Gastroesophageal sphincter (tissue), 4 donors: ENCODE measurements at regions not wholly inside any gene's neighbourhood (a gene's known extent, or its start where the extent isn't known, plus 50 kb on each side); places are given as distances from the start of the nearest gene placed in this dataset.
A peak's percentile ranks its signal among the peaks of the same experiment; 100 is the strongest.

Experiments
- ATAC-seq: fragments of 150-250 bp; one replicate; pipeline ENCODE4 v1.9.1; 2016; ENCODE audit warnings: mild to moderate bottlenecking, moderate library complexity
- H3K27ac ChIP-seq, 4 donors: fragments of 200-600 bp; sonication (generic) in 3 of 4; 1 replicate in 3 of 4; 2 replicates in 1 of 4; pipeline ENCODE4 v1.5.1; 2016 to 2019
- H3K27me3 ChIP-seq: fragments of 200-600 bp; sonication (generic); one replicate; pipeline ENCODE4 v1.5.1; 2019
- H3K36me3 ChIP-seq, 2 donors: fragments of 200-600 bp; sonication (generic); one replicate each; pipeline ENCODE4 v1.5.1; 2019; ENCODE audit warnings: control low read depth in 1 of 2
- H3K4me1 ChIP-seq, 3 donors: fragments of 200-600 bp; sonication (generic); 1 replicate in 2 of 3; 2 replicates in 1 of 3; pipeline ENCODE4 v1.5.1; 2016 to 2019; ENCODE audit warnings: control low read depth in 2 of 3
- H3K4me3 ChIP-seq, 2 donors: fragments of 200-600 bp; sonication (generic); one replicate each; pipeline ENCODE4 v1.5.1; 2019; ENCODE audit warnings: mild to moderate bottlenecking in 1 of 2, moderate library complexity in 1 of 2
- H3K9me3 ChIP-seq, 3 donors: fragments of 200-600 bp; sonication (generic); one replicate each; pipeline ENCODE4 v1.5.1; 2017 to 2019; ENCODE audit warnings: control low read depth in 2 of 3
- EP300 ChIP-seq: sonication (generic); formaldehyde crosslinking; IDR thresholded peaks from one replicate; pipeline ENCODE4 v1.6.1; 2017; ENCODE audit warnings: antibody characterized with exemption, mild to moderate bottlenecking
- POLR2A ChIP-seq, 2 donors: fragments of 450-650 bp; IDR thresholded peaks; one replicate each; pipeline ENCODE4 v1.6.1; 2017; ENCODE audit warnings: antibody characterized with exemption in 2 of 2, mild to moderate bottlenecking in 2 of 2, moderate library complexity in 1 of 2
- POLR2AphosphoS5 ChIP-seq: sonication (generic); formaldehyde crosslinking; IDR thresholded peaks from one replicate; pipeline ENCODE4 v1.6.1; 2017; ENCODE audit warnings: antibody characterized with exemption
- WGBS, 2 donors: methylation state at CpG; one replicate each; pipeline ENCODE4 v1.1.5; 2018; ENCODE audit warnings: low coverage in 1 of 2; 5-methylcytosine and 5-hydroxymethylcytosine counted together
- TF ChIP-seq, protein P1 (sequence below), 4 experiments: fragments of 200-600 bp in 2 of 4; fragments of 450-650 bp in 2 of 4; sonication (generic) in 1 of 4; IDR thresholded peaks; one replicate each; pipeline ENCODE4 v1.5.1; 2017 to 2019; ENCODE audit warnings: antibody characterized with exemption in 4 of 4, mild to moderate bottlenecking in 2 of 4, moderate library complexity in 2 of 4

DNA sequence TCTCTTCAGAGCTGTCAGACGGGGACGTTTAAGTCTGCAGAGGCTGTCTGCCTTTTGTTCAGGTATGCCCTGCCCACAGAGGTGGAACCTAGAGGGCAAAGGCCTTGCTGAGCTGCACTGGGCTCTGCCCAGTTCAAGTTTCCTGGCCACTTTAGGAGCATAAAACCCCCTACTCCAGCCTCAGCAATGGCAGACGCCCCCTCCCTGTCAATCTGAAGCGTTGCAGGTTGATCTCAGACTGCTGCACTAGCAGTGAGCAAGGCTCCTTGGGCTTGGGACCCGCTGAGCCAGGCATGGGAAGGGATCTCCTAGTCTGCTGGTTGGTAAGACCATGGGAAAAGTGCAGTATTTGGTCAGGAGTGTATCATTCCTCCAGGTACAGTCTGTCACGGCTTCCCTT is 66.6 kb upstream of the TP53I11 start:
- Histone ChIP-seq H3K36me3 (no peaks in the 10 kb centered on the region), H3K4me3 (no peak overlapping the region), H3K27me3 (no peaks in the 10 kb centered on the region), H3K27ac (no peak overlapping the region), H3K9me3 (peaks cover 0 to 22% (median 0%) of the 10 kb centered on the region in 3 donors), H3K4me1 (peaks cover 0 to 17% (median 14%) of the 10 kb centered on the region in 3 donors)
- 60% methylated on average over 1 of the region's 6 CpGs; no CpG with 5 or more reads in 1 of the 2 donors for WGBS, 2 donors
- TF ChIP-seq, protein P1, sequence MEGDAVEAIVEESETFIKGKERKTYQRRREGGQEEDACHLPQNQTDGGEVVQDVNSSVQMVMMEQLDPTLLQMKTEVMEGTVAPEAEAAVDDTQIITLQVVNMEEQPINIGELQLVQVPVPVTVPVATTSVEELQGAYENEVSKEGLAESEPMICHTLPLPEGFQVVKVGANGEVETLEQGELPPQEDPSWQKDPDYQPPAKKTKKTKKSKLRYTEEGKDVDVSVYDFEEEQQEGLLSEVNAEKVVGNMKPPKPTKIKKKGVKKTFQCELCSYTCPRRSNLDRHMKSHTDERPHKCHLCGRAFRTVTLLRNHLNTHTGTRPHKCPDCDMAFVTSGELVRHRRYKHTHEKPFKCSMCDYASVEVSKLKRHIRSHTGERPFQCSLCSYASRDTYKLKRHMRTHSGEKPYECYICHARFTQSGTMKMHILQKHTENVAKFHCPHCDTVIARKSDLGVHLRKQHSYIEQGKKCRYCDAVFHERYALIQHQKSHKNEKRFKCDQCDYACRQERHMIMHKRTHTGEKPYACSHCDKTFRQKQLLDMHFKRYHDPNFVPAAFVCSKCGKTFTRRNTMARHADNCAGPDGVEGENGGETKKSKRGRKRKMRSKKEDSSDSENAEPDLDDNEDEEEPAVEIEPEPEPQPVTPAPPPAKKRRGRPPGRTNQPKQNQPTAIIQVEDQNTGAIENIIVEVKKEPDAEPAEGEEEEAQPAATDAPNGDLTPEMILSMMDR (IDR thresholded peaks at IDR 0.05), result no peak
- TF ChIP-seq POLR2AphosphoS5 (no peak), EP300 (no peak), POLR2A (IDR thresholded peaks at IDR 0.05) (no peak)
- no peak for ATAC-seq

DNA sequence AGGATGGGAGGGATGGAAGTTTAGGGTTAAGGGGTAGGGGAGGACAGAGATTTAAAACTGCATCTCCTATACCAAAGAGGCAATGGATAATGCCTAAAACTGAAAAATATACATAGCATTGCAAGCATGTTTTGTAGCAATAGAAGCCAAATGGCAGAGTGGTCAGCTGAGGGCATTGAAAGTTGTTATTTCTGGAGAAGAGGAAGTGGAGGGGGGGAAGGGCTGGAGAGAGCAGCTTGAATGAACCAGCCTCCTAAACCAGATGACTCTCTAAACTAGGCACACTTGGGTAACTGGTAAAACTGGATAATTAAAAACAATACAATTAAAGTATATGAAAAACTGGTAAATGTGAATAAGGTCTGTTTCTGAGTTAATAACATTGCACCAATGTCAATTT is 70.3 kb upstream of the TP53I11 start:
- Histone ChIP-seq H3K27me3 (no peaks in the 10 kb centered on the region), H3K4me1 (peaks cover 0 to 32% (median 20%) of the 10 kb centered on the region in 3 donors), H3K4me3 (no peak overlapping the region), H3K27ac (peak overlapping the region in 3 of 4 donors; percentile 64 to 74 (median 68)), H3K36me3 (no peaks in the 10 kb centered on the region), H3K9me3 (no peaks in the 10 kb centered on the region)
- ATAC-seq, result no peak
- TF ChIP-seq, protein P1 (IDR thresholded peaks at IDR 0.05), result no peak
- no peak for TF ChIP-seq EP300
- TF ChIP-seq POLR2A (IDR thresholded peaks at IDR 0.05), result no peak
- TF ChIP-seq POLR2AphosphoS5, result no peak

DNA sequence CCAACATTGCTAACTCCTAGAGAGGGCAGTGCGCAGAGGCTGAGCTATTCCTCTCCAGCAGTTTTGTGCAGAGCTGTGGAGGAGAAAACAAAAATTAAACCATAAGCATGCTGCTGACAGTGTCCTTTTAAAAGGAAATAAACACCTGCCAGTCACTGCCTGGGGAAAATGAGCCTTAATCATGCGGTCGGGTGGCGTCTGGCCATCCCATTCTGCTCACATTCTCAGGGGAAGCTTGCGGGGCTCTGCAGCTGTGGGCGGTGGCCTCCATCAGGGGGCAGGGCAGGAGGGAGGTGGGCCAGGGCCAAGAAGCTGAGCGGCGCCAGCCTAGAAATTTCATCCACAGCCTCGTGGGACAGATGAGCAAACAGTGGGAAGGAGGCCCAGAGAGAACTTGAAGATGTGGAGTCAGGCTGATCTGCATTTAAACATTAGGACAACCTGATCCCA is 71.0 kb upstream of the TP53I11 start:
- peak; percentile 59 for TF ChIP-seq POLR2AphosphoS5
- TF ChIP-seq, protein P1 (IDR thresholded peaks at IDR 0.05), result peak in 2 of 4 experiments; percentile 30 to 44
- no peak for TF ChIP-seq EP300
- no peak for TF ChIP-seq POLR2A (IDR thresholded peaks at IDR 0.05)
- Histone ChIP-seq H3K36me3 (no peaks in the 10 kb centered on the region), H3K9me3 (no peaks in the 10 kb centered on the region), H3K4me1 (peaks cover 0 to 39% (median 20%) of the 10 kb centered on the region in 3 donors), H3K27ac (peak overlapping the region in 3 of 4 donors; percentile 64 to 74 (median 68)), H3K4me3 (no peak overlapping the region), H3K27me3 (no peaks in the 10 kb centered on the region)
- WGBS, 2 donors, result 3% methylated on average over 8 of the region's 9 CpGs; no CpG with 5 or more reads in 1 of the 2 donors
- ATAC-seq, result peak; percentile 91

DNA sequence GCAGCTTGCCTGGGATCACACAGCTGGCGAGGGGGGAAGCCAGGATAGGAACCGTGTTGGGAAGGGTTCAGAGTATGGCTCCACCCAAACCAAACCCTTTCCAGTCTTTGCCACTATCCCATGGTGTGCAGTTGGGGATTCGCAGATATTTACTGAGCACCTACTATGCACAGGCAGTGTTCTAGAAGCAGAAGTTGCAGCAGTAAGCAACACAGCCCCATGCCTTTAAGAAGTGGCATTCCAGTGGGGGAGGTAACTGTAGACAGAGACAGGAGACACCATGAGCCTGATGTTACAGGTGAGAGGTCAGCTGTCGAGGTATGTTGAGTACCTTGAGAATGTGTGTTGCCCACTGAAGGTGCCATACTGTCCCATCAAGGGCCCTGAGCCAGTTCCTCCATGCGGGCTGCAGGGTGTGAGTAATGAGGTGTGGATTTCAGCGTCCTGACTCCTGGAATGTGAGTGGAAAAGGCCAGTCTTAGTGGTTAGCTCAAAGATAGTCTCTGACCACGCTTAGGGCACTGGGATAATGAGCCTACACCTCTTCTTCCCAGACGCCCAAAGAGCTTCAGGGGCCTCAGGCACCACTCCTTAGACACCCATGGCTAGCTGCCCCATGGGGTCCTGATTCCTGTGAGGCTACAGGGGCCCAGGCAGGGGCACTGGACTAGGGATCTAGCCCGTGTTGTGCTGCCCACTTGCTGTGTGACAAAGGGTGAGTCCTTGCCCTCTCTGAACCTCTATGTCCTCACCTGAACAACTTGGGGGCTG is 71.8 kb upstream of the TP53I11 start:
- H3K4me1 ChIP-seq, result peaks cover 0 to 42% (median 20%) of the 10 kb centered on the region in 3 donors
- WGBS, 2 donors, result 38 to 52% methylated on average over 5 to 6 of the region's 9 CpGs
- no peaks in the 10 kb centered on the region for H3K27me3 ChIP-seq
- no peaks in the 10 kb centered on the region for H3K9me3 ChIP-seq
- no peaks in the 10 kb centered on the region for H3K36me3 ChIP-seq
- TF ChIP-seq EP300, result no peak
- TF ChIP-seq, protein P1 (IDR thresholded peaks at IDR 0.05), result no peak
- no peak for TF ChIP-seq POLR2AphosphoS5
- no peak for TF ChIP-seq POLR2A (IDR thresholded peaks at IDR 0.05)
- no peak overlapping the region for H3K4me3 ChIP-seq
- no peak for ATAC-seq
- peak overlapping the region; percentile 12 to 74 (median 66) for H3K27ac ChIP-seq

DNA sequence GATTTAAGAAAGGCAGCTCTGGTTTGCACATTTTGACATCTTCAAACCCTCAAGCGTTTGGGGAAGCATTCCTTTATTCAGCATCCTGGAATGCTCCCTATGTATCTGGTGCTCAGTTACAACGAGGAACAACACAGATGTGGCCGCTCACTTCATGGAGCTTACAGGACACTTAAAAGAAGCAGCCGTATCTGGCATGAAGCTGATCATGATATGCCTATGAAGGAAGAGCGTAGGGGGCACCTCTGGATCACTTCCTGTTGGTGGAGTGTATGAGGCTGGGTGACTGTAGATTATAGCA is 72.3 kb upstream of the TP53I11 start:
- no peak for ATAC-seq
- Histone ChIP-seq H3K36me3 (no peaks in the 10 kb centered on the region), H3K4me1 (peaks cover 0 to 42% (median 20%) of the 10 kb centered on the region in 3 donors), H3K4me3 (no peak overlapping the region), H3K27ac (peak overlapping the region in 2 of 4 donors; percentile 43 to 74), H3K9me3 (no peaks in the 10 kb centered on the region), H3K27me3 (no peaks in the 10 kb centered on the region)
- TF ChIP-seq EP300, result no peak
- TF ChIP-seq, protein P1 (IDR thresholded peaks at IDR 0.05), result no peak
- no peak for TF ChIP-seq POLR2A (IDR thresholded peaks at IDR 0.05)
- no peak for TF ChIP-seq POLR2AphosphoS5
- 50% methylated on average over 2 of the region's 5 CpGs; no CpG with 5 or more reads in 1 of the 2 donors for WGBS, 2 donors
